ENCODE measurements at regions not wholly inside any gene's neighbourhood (a gene's known extent, or its start where the extent isn't known, plus 50 kb on each side); places are given as distances from the start of the nearest gene placed in this dataset.

GRCh38 chr16:8299635-8300034 lies 290.7 kb downstream of the TMEM114 start:
- no peak for TF ChIP-seq EZH2phosphoT487 (IDR thresholded peaks at IDR 0.05; ENCODE audit: unreplicated experiment)
- TF ChIP-seq, protein P1, sequence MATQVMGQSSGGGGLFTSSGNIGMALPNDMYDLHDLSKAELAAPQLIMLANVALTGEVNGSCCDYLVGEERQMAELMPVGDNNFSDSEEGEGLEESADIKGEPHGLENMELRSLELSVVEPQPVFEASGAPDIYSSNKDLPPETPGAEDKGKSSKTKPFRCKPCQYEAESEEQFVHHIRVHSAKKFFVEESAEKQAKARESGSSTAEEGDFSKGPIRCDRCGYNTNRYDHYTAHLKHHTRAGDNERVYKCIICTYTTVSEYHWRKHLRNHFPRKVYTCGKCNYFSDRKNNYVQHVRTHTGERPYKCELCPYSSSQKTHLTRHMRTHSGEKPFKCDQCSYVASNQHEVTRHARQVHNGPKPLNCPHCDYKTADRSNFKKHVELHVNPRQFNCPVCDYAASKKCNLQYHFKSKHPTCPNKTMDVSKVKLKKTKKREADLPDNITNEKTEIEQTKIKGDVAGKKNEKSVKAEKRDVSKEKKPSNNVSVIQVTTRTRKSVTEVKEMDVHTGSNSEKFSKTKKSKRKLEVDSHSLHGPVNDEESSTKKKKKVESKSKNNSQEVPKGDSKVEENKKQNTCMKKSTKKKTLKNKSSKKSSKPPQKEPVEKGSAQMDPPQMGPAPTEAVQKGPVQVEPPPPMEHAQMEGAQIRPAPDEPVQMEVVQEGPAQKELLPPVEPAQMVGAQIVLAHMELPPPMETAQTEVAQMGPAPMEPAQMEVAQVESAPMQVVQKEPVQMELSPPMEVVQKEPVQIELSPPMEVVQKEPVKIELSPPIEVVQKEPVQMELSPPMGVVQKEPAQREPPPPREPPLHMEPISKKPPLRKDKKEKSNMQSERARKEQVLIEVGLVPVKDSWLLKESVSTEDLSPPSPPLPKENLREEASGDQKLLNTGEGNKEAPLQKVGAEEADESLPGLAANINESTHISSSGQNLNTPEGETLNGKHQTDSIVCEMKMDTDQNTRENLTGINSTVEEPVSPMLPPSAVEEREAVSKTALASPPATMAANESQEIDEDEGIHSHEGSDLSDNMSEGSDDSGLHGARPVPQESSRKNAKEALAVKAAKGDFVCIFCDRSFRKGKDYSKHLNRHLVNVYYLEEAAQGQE (IDR thresholded peaks at IDR 0.05; ENCODE audit: unreplicated experiment): no peak
- no peak for TF ChIP-seq CTCF (conservative IDR thresholded peaks at IDR 0.05; ENCODE audit: low read depth in 2 of 2)
- TF ChIP-seq CREB1 (CRISPR knock-in tag; IDR thresholded peaks at IDR 0.05; ENCODE audit: low read depth): no peak
- TF ChIP-seq EZH2 (IDR thresholded peaks at IDR 0.05; ENCODE audit: low read depth, unreplicated experiment): no peak
- no peak for TF ChIP-seq POLR2AphosphoS5 (IDR thresholded peaks at IDR 0.05; ENCODE audit: low read depth)
- no peak for TF ChIP-seq JUNB (IDR thresholded peaks at IDR 0.05; ENCODE audit: unreplicated experiment)
- no peak for TF ChIP-seq ZNF331 (CRISPR knock-in tag; IDR thresholded peaks at IDR 0.05; ENCODE audit: low read depth)
- no peak for TF ChIP-seq ZNF462 (CRISPR knock-in tag; IDR thresholded peaks at IDR 0.05)

Measured in GM23338 (cell line).